ENCODE measurements at regions not wholly inside any gene's neighbourhood (a gene's known extent, or its start where the extent isn't known, plus 50 kb on each side); places are given as distances from the start of the nearest gene placed in this dataset.

GRCh38 chr4:144565527-144566195 lies 80.3 kb upstream of the HHIP start:
- Histone ChIP-seq H3K4ac (ENCODE audit: low read depth, low read length) (no peak overlapping the region), H2BK15ac (replicated peaks; ENCODE audit: low read depth) (no peak overlapping the region), H3K18ac (ENCODE audit: low read length) (no peak overlapping the region), H3K9ac (ENCODE audit: low read length) (no peak overlapping the region), H3K4me1 (ENCODE audit: control insufficient read depth, low read depth, low read length) (no peaks in the 10 kb centered on the region), H3K79me2 (ENCODE audit: control insufficient read depth, insufficient read depth, low read length) (no peaks in the 10 kb centered on the region), H4K5ac (ENCODE audit: low read length) (no peak overlapping the region), H3K36me3 (ENCODE audit: control insufficient read depth, insufficient read depth, low read length) (no peaks in the 10 kb centered on the region), H3K56ac (ENCODE audit: low read length) (no peak overlapping the region), H2BK5ac (ENCODE audit: low read length) (no peak overlapping the region), H3K4me3 (ENCODE audit: low read length) (no peak overlapping the region), H3K27ac (ENCODE audit: low read depth, low read length) (no peak overlapping the region), H3K27me3 (ENCODE audit: insufficient read depth, low read length, poor library complexity) (no peaks in the 10 kb centered on the region), H4K8ac (ENCODE audit: low read depth, low read length) (no peak overlapping the region), H3K23ac (ENCODE audit: low read length) (no peak overlapping the region), H3K79me1 (ENCODE audit: low read length) (no peaks in the 10 kb centered on the region), H2BK120ac (ENCODE audit: low read depth, low read length) (no peak overlapping the region), H3K4me2 (ENCODE audit: low read length) (no peak overlapping the region), H2AK5ac (ENCODE audit: low read length) (no peak overlapping the region)
- no peak for DNase-seq
- no CpG with 5 or more reads among the region's 4 CpGs for WGBS (ENCODE audit: extremely low coverage, insufficient coverage, low lambda C conversion rate)

- Histone ChIP-seq H3K56ac (ENCODE audit: low read length) (no peak overlapping the region), H4K5ac (ENCODE audit: low read length) (no peak overlapping the region), H3K4ac (ENCODE audit: low read depth, low read length) (no peak overlapping the region), H3K79me1 (ENCODE audit: low read length) (no peaks in the 10 kb centered on the region), H3K23ac (ENCODE audit: low read length) (no peak overlapping the region), H2AK5ac (ENCODE audit: low read length) (no peak overlapping the region), H3K18ac (ENCODE audit: low read length) (no peak overlapping the region), H2BK120ac (ENCODE audit: low read depth, low read length) (no peak overlapping the region), H2BK5ac (ENCODE audit: low read length) (no peak overlapping the region), H3K9ac (ENCODE audit: low read length) (no peak overlapping the region), H3K4me2 (ENCODE audit: low read length) (no peak overlapping the region), H3K4me3 (ENCODE audit: low read length) (no peak overlapping the region), H3K4me1 (ENCODE audit: control insufficient read depth, low read depth, low read length) (no peaks in the 10 kb centered on the region), H3K27me3 (ENCODE audit: insufficient read depth, low read length, poor library complexity) (no peaks in the 10 kb centered on the region), H3K27ac (ENCODE audit: low read depth, low read length) (no peak overlapping the region), H4K8ac (ENCODE audit: low read depth, low read length) (no peak overlapping the region), H3K36me3 (ENCODE audit: control insufficient read depth, insufficient read depth, low read length) (no peaks in the 10 kb centered on the region), H2BK15ac (replicated peaks; ENCODE audit: low read depth) (no peak overlapping the region), H3K79me2 (ENCODE audit: control insufficient read depth, insufficient read depth, low read length) (no peaks in the 10 kb centered on the region)
- no CpG with 5 or more reads among the region's 7 CpGs for WGBS (ENCODE audit: extremely low coverage, insufficient coverage, low lambda C conversion rate)
- peak; percentile 73 for DNase-seq
Observed at GRCh38 chr4:144572660-144573059, 73.3 kb upstream of the HHIP start.

GRCh38 chr4:144574000-144574399 lies 72.0 kb upstream of the HHIP start:
- no peak overlapping the region for H3K4me3 ChIP-seq (ENCODE audit: low read length)
- H3K79me2 ChIP-seq (ENCODE audit: control insufficient read depth, insufficient read depth, low read length) = no peaks in the 10 kb centered on the region
- no peak overlapping the region for H3K56ac ChIP-seq (ENCODE audit: low read length)
- no peak overlapping the region for H3K9ac ChIP-seq (ENCODE audit: low read length)
- H3K4me1 ChIP-seq (ENCODE audit: control insufficient read depth, low read depth, low read length) = no peaks in the 10 kb centered on the region
- H4K5ac ChIP-seq (ENCODE audit: low read length) = no peak overlapping the region
- no peaks in the 10 kb centered on the region for H3K79me1 ChIP-seq (ENCODE audit: low read length)
- DNase-seq = no peak
- H3K4ac ChIP-seq (ENCODE audit: low read depth, low read length) = no peak overlapping the region
- H4K8ac ChIP-seq (ENCODE audit: low read depth, low read length) = no peak overlapping the region
- no peak overlapping the region for H3K23ac ChIP-seq (ENCODE audit: low read length)
- no peak overlapping the region for H3K27ac ChIP-seq (ENCODE audit: low read depth, low read length)
- no peak overlapping the region for H2AK5ac ChIP-seq (ENCODE audit: low read length)
- H2BK120ac ChIP-seq (ENCODE audit: low read depth, low read length) = no peak overlapping the region
- no peak overlapping the region for H2BK15ac ChIP-seq (replicated peaks; ENCODE audit: low read depth)
- H3K36me3 ChIP-seq (ENCODE audit: control insufficient read depth, insufficient read depth, low read length) = no peaks in the 10 kb centered on the region
- no CpG with 5 or more reads among the region's 1 CpG for WGBS (ENCODE audit: extremely low coverage, insufficient coverage, low lambda C conversion rate)
- no peak overlapping the region for H3K4me2 ChIP-seq (ENCODE audit: low read length)
- H2BK5ac ChIP-seq (ENCODE audit: low read length) = no peak overlapping the region
- H3K27me3 ChIP-seq (ENCODE audit: insufficient read depth, low read length, poor library complexity) = no peaks in the 10 kb centered on the region
- no peak overlapping the region for H3K18ac ChIP-seq (ENCODE audit: low read length)

GRCh38 chr4:144574509-144574908 lies 71.4 kb upstream of the HHIP start:
- no peak overlapping the region for H4K5ac ChIP-seq (ENCODE audit: low read length)
- no peaks in the 10 kb centered on the region for H3K4me1 ChIP-seq (ENCODE audit: control insufficient read depth, low read depth, low read length)
- H3K4me3 ChIP-seq (ENCODE audit: low read length) = no peak overlapping the region
- H3K36me3 ChIP-seq (ENCODE audit: control insufficient read depth, insufficient read depth, low read length) = no peaks in the 10 kb centered on the region
- H3K4me2 ChIP-seq (ENCODE audit: low read length) = no peak overlapping the region
- H3K23ac ChIP-seq (ENCODE audit: low read length) = no peak overlapping the region
- H2BK15ac ChIP-seq (replicated peaks; ENCODE audit: low read depth) = no peak overlapping the region
- no peak overlapping the region for H2AK5ac ChIP-seq (ENCODE audit: low read length)
- H2BK5ac ChIP-seq (ENCODE audit: low read length) = no peak overlapping the region
- no peak overlapping the region for H4K8ac ChIP-seq (ENCODE audit: low read depth, low read length)
- no peak overlapping the region for H3K27ac ChIP-seq (ENCODE audit: low read depth, low read length)
- no peaks in the 10 kb centered on the region for H3K79me2 ChIP-seq (ENCODE audit: control insufficient read depth, insufficient read depth, low read length)
- H3K4ac ChIP-seq (ENCODE audit: low read depth, low read length) = no peak overlapping the region
- no peak overlapping the region for H3K18ac ChIP-seq (ENCODE audit: low read length)
- H3K27me3 ChIP-seq (ENCODE audit: insufficient read depth, low read length, poor library complexity) = no peaks in the 10 kb centered on the region
- H3K56ac ChIP-seq (ENCODE audit: low read length) = no peak overlapping the region
- no peak overlapping the region for H3K9ac ChIP-seq (ENCODE audit: low read length)
- WGBS (ENCODE audit: extremely low coverage, insufficient coverage, low lambda C conversion rate) = no CpG with 5 or more reads among the region's 3 CpGs
- no peak overlapping the region for H2BK120ac ChIP-seq (ENCODE audit: low read depth, low read length)
- H3K79me1 ChIP-seq (ENCODE audit: low read length) = no peaks in the 10 kb centered on the region
- no peak for DNase-seq

- peak; percentile 48 for DNase-seq
- Histone ChIP-seq H3K27ac (ENCODE audit: low read depth, low read length) (no peak overlapping the region), H3K9ac (ENCODE audit: low read length) (no peak overlapping the region), H3K36me3 (ENCODE audit: control insufficient read depth, insufficient read depth, low read length) (no peaks in the 10 kb centered on the region), H3K4me1 (ENCODE audit: control insufficient read depth, low read depth, low read length) (no peaks in the 10 kb centered on the region), H3K4me3 (ENCODE audit: low read length) (no peak overlapping the region), H4K5ac (ENCODE audit: low read length) (no peak overlapping the region), H3K4me2 (ENCODE audit: low read length) (no peak overlapping the region), H3K23ac (ENCODE audit: low read length) (no peak overlapping the region), H3K27me3 (ENCODE audit: insufficient read depth, low read length, poor library complexity) (no peaks in the 10 kb centered on the region), H3K4ac (ENCODE audit: low read depth, low read length) (no peak overlapping the region), H3K79me2 (ENCODE audit: control insufficient read depth, insufficient read depth, low read length) (no peaks in the 10 kb centered on the region), H4K8ac (ENCODE audit: low read depth, low read length) (no peak overlapping the region), H3K18ac (ENCODE audit: low read length) (no peak overlapping the region), H2BK120ac (ENCODE audit: low read depth, low read length) (no peak overlapping the region), H2AK5ac (ENCODE audit: low read length) (no peak overlapping the region), H2BK5ac (ENCODE audit: low read length) (no peak overlapping the region), H3K56ac (ENCODE audit: low read length) (no peak overlapping the region), H3K79me1 (ENCODE audit: low read length) (no peaks in the 10 kb centered on the region), H2BK15ac (replicated peaks; ENCODE audit: low read depth) (no peak overlapping the region)
- whole genome bisulfite sequencing (ENCODE audit: extremely low coverage, insufficient coverage, low lambda C conversion rate) = no CpG with 5 or more reads among the region's 2 CpGs
Observed at GRCh38 chr4:144575181-144575580, 70.8 kb upstream of the HHIP start.

GRCh38 chr4:144578681-144579080 lies 67.3 kb upstream of the HHIP start:
- Histone ChIP-seq H3K4ac (ENCODE audit: low read depth, low read length) (no peak overlapping the region), H3K36me3 (ENCODE audit: control insufficient read depth, insufficient read depth, low read length) (no peaks in the 10 kb centered on the region), H3K56ac (ENCODE audit: low read length) (no peak overlapping the region), H4K5ac (ENCODE audit: low read length) (no peak overlapping the region), H3K4me3 (ENCODE audit: low read length) (no peak overlapping the region), H2BK15ac (replicated peaks; ENCODE audit: low read depth) (no peak overlapping the region), H3K9ac (ENCODE audit: low read length) (no peak overlapping the region), H3K18ac (ENCODE audit: low read length) (no peak overlapping the region), H3K27ac (ENCODE audit: low read depth, low read length) (no peak overlapping the region), H3K4me2 (ENCODE audit: low read length) (no peak overlapping the region), H3K4me1 (ENCODE audit: control insufficient read depth, low read depth, low read length) (no peaks in the 10 kb centered on the region), H3K27me3 (ENCODE audit: insufficient read depth, low read length, poor library complexity) (no peaks in the 10 kb centered on the region), H4K8ac (ENCODE audit: low read depth, low read length) (no peak overlapping the region), H2BK5ac (ENCODE audit: low read length) (no peak overlapping the region), H3K23ac (ENCODE audit: low read length) (no peak overlapping the region), H3K79me1 (ENCODE audit: low read length) (no peaks in the 10 kb centered on the region), H2AK5ac (ENCODE audit: low read length) (no peak overlapping the region), H3K79me2 (ENCODE audit: control insufficient read depth, insufficient read depth, low read length) (no peaks in the 10 kb centered on the region), H2BK120ac (ENCODE audit: low read depth, low read length) (no peak overlapping the region)
- no CpG with 5 or more reads among the region's 4 CpGs for WGBS (ENCODE audit: extremely low coverage, insufficient coverage, low lambda C conversion rate)
- DNase-seq = no peak

Data from mesendoderm (in vitro differentiated cells).